ENCODE measurements at regions not wholly inside any gene's neighbourhood (a gene's known extent, or its start where the extent isn't known, plus 50 kb on each side); places are given as distances from the start of the nearest gene placed in this dataset.

- H2AFZ ChIP-seq (ENCODE audit: low read depth, low read length): no peak overlapping the region
- H3K27me3 ChIP-seq (ENCODE audit: control insufficient read depth in 2 of 2, insufficient read depth in 2 of 2, low read length in 2 of 2): no peaks in the 10 kb centered on the region
- H4K20me1 ChIP-seq (replicated peaks; ENCODE audit: control insufficient read depth, insufficient read depth, low read length): no peaks in the 10 kb centered on the region
- no peak overlapping the region for H3K9ac ChIP-seq (ENCODE audit: insufficient read depth in 1 of 2, low read depth in 2 of 2, low read length in 2 of 2)
- H3K36me3 ChIP-seq (ENCODE audit: control insufficient read depth, insufficient read depth, low read length): no peaks in the 10 kb centered on the region
- DNase-seq (ENCODE audit: extremely low read depth in 1 of 4, low spot score in 3 of 4) (no peak), FAIRE-seq (no peak), ATAC-seq (no peak)
- ChIA-PET CTCF (ENCODE audit: low intra/inter-chr PET ratio) (no interaction called here), POLR2A (no interaction called here)
- no peak overlapping the region for H3K4me2 ChIP-seq (ENCODE audit: insufficient read depth, low read length)
- intact Hi-C loops (cut with micrococcal nuclease) (no loop called here), in situ Hi-C loops (cut with MboI) (no loop called here)
- BruUV-seq (replicated peaks): no TSS peak
- H3K4me3 ChIP-seq: no peak overlapping the region
- H3K79me2 ChIP-seq (ENCODE audit: control insufficient read depth, insufficient read depth, low read length): no peaks in the 10 kb centered on the region
- no peaks in the 10 kb centered on the region for H3K4me1 ChIP-seq (replicated peaks in 1 of 2; ENCODE audit: control insufficient read depth in 2 of 2, insufficient read depth in 2 of 2, low read length in 2 of 2)
- WGBS (ENCODE audit: insufficient coverage, low coverage, missing lambda C conversion rate): 0% methylated on average over 1 of the region's 1 CpG
- H3K9me1 ChIP-seq (ENCODE audit: control insufficient read depth, insufficient read depth, low read length): no peaks in the 10 kb centered on the region
- TF ChIP-seq IRF9 (tag; IDR thresholded peaks at IDR 0.05): no peak
- TF ChIP-seq CTCFL (IDR thresholded peaks at IDR 0.05; ENCODE audit: borderline replicate concordance, insufficient read depth, low read depth, low read length, poor library complexity, severe bottlenecking): no peak
- no peak for TF ChIP-seq MECOM (CRISPR knock-in tag; IDR thresholded peaks at IDR 0.05)
- TF ChIP-seq MEIS2 (IDR thresholded peaks at IDR 0.05; ENCODE audit: partially characterized antibody): no peak
- H3K9me3 ChIP-seq (replicated peaks; ENCODE audit: control insufficient read depth, insufficient read depth, low read depth, low read length): no peaks in the 10 kb centered on the region
- H3K27ac ChIP-seq (ENCODE audit: extremely low read depth, low read depth, low read length): no peak overlapping the region
These were observed 472.9 kb upstream of the FSIP2 start for GRCh38 chr2:185265747-185266146.
